GM12891 (cell line): ENCODE measurements at regions not wholly inside any gene's neighbourhood (a gene's known extent, or its start where the extent isn't known, plus 50 kb on each side); places are given as distances from the start of the nearest gene placed in this dataset.

Experiments
- POLR2A ChIP-seq: IDR thresholded peaks from 2 replicates; pipeline ENCODE4 v1.6.1; 2011; ENCODE audit warnings: low read depth, low read length, control low read depth
- POLR2AphosphoS5 ChIP-seq: IDR thresholded peaks from 2 replicates; pipeline ENCODE4 v1.6.1; 2011; ENCODE audit warnings: low read depth, low read length, control low read depth
- SPI1 ChIP-seq: IDR thresholded peaks from 2 replicates; pipeline ENCODE4 v1.6.1; 2011; ENCODE audit warnings: low read depth, low read length, control low read depth

- TF ChIP-seq POLR2AphosphoS5: no peak
- no peak for TF ChIP-seq POLR2A
- no peak for TF ChIP-seq SPI1
Measured at GRCh38 chr2:186348200-186348599, 137.9 kb upstream of the ZC3H15 start.
